Prostate gland (tissue), 2 donors: ENCODE measurements at regions not wholly inside any gene's neighbourhood (a gene's known extent, or its start where the extent isn't known, plus 50 kb on each side); places are given as distances from the start of the nearest gene placed in this dataset.
"Not testable (repeated sequence)": the region's sequence is repeated elsewhere in the genome, so short reads cannot be mapped to it uniquely, and the experiment has no call there.

ENCODE experiments used
- POLR2A ChIP-seq: fragments of 450-650 bp; IDR thresholded peaks from one replicate; pipeline ENCODE4 v1.6.1; 2016; ENCODE audit warnings: antibody characterized with exemption, mild to moderate bottlenecking
- POLR2AphosphoS5 ChIP-seq: sonication (generic); formaldehyde crosslinking; IDR thresholded peaks from one replicate; pipeline ENCODE4 v1.6.1; 2017; ENCODE audit warnings: antibody characterized with exemption
- TF ChIP-seq, protein P1 (sequence below), 4 experiments: fragments of 200-600 bp in 2 of 4; fragments of 450-650 bp in 2 of 4; sonication (generic) in 2 of 4; IDR thresholded peaks; 1 replicate in 3 of 4; 2 replicates in 1 of 4; pipeline ENCODE4 v1.5.1; 2016 to 2019; ENCODE audit warnings: antibody characterized with exemption in 4 of 4, mild to moderate bottlenecking in 2 of 4, moderate library complexity in 2 of 4

DNA sequence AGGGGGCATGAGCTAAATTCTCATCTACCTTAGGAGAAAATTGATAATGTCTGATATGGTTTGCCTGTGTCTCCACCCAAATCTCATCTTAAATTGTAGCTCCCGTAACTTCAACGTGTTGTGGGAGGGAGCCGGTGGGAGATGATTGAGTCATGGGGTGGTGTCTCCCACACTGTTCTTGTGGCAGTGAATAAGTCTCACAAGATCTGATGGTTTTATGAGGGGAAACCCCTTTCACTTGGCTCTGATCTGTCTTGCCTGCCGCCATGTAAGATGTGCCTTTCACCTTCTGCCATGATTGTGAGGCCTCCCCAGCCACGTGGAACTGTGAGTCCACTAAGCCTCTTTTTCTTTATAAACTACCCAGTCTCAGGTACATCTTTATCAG, 142.1 kb upstream of the ERG start:
- TF ChIP-seq, protein P1, sequence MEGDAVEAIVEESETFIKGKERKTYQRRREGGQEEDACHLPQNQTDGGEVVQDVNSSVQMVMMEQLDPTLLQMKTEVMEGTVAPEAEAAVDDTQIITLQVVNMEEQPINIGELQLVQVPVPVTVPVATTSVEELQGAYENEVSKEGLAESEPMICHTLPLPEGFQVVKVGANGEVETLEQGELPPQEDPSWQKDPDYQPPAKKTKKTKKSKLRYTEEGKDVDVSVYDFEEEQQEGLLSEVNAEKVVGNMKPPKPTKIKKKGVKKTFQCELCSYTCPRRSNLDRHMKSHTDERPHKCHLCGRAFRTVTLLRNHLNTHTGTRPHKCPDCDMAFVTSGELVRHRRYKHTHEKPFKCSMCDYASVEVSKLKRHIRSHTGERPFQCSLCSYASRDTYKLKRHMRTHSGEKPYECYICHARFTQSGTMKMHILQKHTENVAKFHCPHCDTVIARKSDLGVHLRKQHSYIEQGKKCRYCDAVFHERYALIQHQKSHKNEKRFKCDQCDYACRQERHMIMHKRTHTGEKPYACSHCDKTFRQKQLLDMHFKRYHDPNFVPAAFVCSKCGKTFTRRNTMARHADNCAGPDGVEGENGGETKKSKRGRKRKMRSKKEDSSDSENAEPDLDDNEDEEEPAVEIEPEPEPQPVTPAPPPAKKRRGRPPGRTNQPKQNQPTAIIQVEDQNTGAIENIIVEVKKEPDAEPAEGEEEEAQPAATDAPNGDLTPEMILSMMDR (IDR thresholded peaks at IDR 0.05), result not testable (repeated sequence)
- TF ChIP-seq POLR2A, POLR2AphosphoS5: not testable (repeated sequence)
